ENCODE measurements at regions not wholly inside any gene's neighbourhood (a gene's known extent, or its start where the extent isn't known, plus 50 kb on each side); places are given as distances from the start of the nearest gene placed in this dataset.

DNA sequence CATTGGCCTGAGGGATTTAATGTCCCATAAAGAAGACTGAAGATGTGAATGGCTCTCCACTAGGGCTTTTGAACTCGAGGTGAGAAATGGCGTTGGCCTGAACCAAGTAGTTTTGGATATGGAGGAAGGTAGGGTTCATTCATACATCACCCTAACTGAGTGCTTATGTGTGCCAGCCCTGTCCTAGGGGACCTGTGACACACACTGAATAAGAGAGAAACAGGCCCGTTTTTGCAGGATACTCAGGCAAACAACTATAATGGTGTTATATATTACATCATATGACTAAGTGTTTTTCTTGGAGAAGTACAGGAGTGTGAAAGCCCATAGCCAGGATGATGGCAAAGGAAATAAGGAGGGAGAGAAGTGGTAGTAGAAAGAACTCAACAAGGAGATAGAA is 368.1 kb downstream of the TMEM135 start:
- TF ChIP-seq, protein P1, sequence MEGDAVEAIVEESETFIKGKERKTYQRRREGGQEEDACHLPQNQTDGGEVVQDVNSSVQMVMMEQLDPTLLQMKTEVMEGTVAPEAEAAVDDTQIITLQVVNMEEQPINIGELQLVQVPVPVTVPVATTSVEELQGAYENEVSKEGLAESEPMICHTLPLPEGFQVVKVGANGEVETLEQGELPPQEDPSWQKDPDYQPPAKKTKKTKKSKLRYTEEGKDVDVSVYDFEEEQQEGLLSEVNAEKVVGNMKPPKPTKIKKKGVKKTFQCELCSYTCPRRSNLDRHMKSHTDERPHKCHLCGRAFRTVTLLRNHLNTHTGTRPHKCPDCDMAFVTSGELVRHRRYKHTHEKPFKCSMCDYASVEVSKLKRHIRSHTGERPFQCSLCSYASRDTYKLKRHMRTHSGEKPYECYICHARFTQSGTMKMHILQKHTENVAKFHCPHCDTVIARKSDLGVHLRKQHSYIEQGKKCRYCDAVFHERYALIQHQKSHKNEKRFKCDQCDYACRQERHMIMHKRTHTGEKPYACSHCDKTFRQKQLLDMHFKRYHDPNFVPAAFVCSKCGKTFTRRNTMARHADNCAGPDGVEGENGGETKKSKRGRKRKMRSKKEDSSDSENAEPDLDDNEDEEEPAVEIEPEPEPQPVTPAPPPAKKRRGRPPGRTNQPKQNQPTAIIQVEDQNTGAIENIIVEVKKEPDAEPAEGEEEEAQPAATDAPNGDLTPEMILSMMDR (IDR thresholded peaks at IDR 0.05 in 4 of 5, conservative IDR thresholded peaks at IDR 0.05 in 1 of 5) = no peak
- no peak for TF ChIP-seq POLR2A (IDR thresholded peaks at IDR 0.05)
